ENCODE measurements at regions not wholly inside any gene's neighbourhood (a gene's known extent, or its start where the extent isn't known, plus 50 kb on each side); places are given as distances from the start of the nearest gene placed in this dataset.

GRCh38 chr3:120850381-120851295, 57.4 kb upstream of the STXBP5L start:
- H3K4me1 ChIP-seq, result no peaks in the 10 kb centered on the region
- H3K36me3 ChIP-seq, result no peaks in the 10 kb centered on the region
- ATAC-seq (ENCODE audit: low FRiP score in 2 of 2) (no peak), DNase-seq (no peak)
- H3K27me3 ChIP-seq, result no peaks in the 10 kb centered on the region
- H3K4me3 ChIP-seq, result no peak overlapping the region
- no peak overlapping the region for H3K27ac ChIP-seq
- TF ChIP-seq EP300 (IDR thresholded peaks at IDR 0.05) (no peak), POLR2AphosphoS5 (IDR thresholded peaks at IDR 0.05) (no peak)
- H3K9me3 ChIP-seq, result no peaks in the 10 kb centered on the region
- 75 to 77% methylated on average over 5 to 6 of the region's 6 CpGs for WGBS, 2 donors

DNA sequence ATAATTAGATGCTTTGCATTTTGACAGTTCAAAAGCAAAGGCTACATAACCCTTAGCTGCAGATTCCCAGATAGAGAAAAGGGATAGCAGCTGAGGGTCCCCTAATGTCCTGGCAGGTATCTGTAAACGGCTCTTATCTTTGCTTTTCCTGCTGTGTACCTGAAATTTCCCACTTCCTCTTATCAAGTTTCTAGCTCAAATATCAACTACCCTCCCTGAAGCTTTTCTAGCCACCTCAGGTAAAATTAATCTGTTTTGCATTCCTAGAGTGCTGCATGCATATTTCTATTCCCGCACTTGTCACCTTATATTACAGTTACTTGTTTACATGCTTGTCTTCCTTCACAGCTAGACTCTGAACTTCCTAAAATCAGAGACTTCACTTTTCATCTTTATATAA, 55.6 kb upstream of the STXBP5L start:
- WGBS, 2 donors, result 37 to 48% methylated on average over 2 of the region's 2 CpGs
- TF ChIP-seq POLR2AphosphoS5 (IDR thresholded peaks at IDR 0.05), result no peak
- no peak for TF ChIP-seq EP300 (IDR thresholded peaks at IDR 0.05)
- TF ChIP-seq, protein P1, sequence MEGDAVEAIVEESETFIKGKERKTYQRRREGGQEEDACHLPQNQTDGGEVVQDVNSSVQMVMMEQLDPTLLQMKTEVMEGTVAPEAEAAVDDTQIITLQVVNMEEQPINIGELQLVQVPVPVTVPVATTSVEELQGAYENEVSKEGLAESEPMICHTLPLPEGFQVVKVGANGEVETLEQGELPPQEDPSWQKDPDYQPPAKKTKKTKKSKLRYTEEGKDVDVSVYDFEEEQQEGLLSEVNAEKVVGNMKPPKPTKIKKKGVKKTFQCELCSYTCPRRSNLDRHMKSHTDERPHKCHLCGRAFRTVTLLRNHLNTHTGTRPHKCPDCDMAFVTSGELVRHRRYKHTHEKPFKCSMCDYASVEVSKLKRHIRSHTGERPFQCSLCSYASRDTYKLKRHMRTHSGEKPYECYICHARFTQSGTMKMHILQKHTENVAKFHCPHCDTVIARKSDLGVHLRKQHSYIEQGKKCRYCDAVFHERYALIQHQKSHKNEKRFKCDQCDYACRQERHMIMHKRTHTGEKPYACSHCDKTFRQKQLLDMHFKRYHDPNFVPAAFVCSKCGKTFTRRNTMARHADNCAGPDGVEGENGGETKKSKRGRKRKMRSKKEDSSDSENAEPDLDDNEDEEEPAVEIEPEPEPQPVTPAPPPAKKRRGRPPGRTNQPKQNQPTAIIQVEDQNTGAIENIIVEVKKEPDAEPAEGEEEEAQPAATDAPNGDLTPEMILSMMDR (IDR thresholded peaks at IDR 0.05), result no peak
- TF ChIP-seq POLR2A (IDR thresholded peaks at IDR 0.05), result no peak
- ATAC-seq (ENCODE audit: low FRiP score in 2 of 2) (no peak), DNase-seq (no peak)
- Histone ChIP-seq H3K27me3 (no peaks in the 10 kb centered on the region), H3K36me3 (no peaks in the 10 kb centered on the region), H3K4me1 (no peaks in the 10 kb centered on the region), H3K27ac (no peak overlapping the region), H3K9me3 (no peaks in the 10 kb centered on the region), H3K4me3 (no peak overlapping the region)

DNA sequence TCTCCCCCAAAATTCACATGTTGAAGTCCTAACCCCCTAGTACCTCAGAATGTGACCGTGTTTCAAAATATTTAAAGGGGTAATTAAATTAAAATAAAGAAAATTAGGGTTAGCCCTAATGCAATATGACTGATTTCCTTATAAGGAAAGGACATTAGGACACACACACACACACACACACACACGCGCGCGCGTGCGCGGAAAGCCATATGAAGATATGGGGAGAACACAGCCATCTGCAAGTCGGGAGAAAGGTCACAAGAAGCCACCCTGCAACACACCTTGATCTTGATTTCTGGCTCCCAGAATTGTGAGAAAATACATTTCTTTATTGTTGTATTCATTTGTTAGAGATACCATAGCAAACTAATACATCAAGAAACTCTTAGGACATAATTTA, 54.6 kb upstream of the STXBP5L start:
- WGBS, 2 donors, result 91 to 94% methylated on average over 9 of the region's 9 CpGs
- no peak overlapping the region for H3K4me3 ChIP-seq
- DNase-seq (peak in 1 of 2 donors; percentile 33), ATAC-seq (ENCODE audit: low FRiP score in 2 of 2) (no peak)
- H3K27me3 ChIP-seq, result no peaks in the 10 kb centered on the region
- no peak for TF ChIP-seq POLR2AphosphoS5 (IDR thresholded peaks at IDR 0.05)
- TF ChIP-seq POLR2A (IDR thresholded peaks at IDR 0.05), result no peak
- TF ChIP-seq, protein P1 (IDR thresholded peaks at IDR 0.05), result no peak
- no peak for TF ChIP-seq EP300 (IDR thresholded peaks at IDR 0.05)
- H3K36me3 ChIP-seq, result no peaks in the 10 kb centered on the region
- H3K9me3 ChIP-seq, result no peaks in the 10 kb centered on the region
- H3K4me1 ChIP-seq, result no peaks in the 10 kb centered on the region
- no peak overlapping the region for H3K27ac ChIP-seq

GRCh38 chr3:120854908-120855526, 53.0 kb upstream of the STXBP5L start:
- H3K27ac ChIP-seq, result no peak overlapping the region
- DNase-seq (no peak), ATAC-seq (ENCODE audit: low FRiP score in 2 of 2) (no peak)
- no peaks in the 10 kb centered on the region for H3K4me1 ChIP-seq
- 76 to 89% methylated on average over 3 of the region's 3 CpGs for WGBS, 2 donors
- no peak overlapping the region for H3K4me3 ChIP-seq
- no peaks in the 10 kb centered on the region for H3K36me3 ChIP-seq
- H3K9me3 ChIP-seq, result no peaks in the 10 kb centered on the region
- H3K27me3 ChIP-seq, result no peaks in the 10 kb centered on the region
- TF ChIP-seq, protein P1 (IDR thresholded peaks at IDR 0.05), result no peak
- TF ChIP-seq POLR2A (IDR thresholded peaks at IDR 0.05) (no peak), POLR2AphosphoS5 (IDR thresholded peaks at IDR 0.05) (no peak), EP300 (IDR thresholded peaks at IDR 0.05) (no peak)

- H3K27ac ChIP-seq, result no peak overlapping the region
- DNase-seq (peak in 1 of 2 donors; percentile 18), ATAC-seq (ENCODE audit: low FRiP score in 2 of 2) (peak in 1 of 2 donors; percentile 78)
- no peaks in the 10 kb centered on the region for H3K4me1 ChIP-seq
- no peaks in the 10 kb centered on the region for H3K27me3 ChIP-seq
- H3K9me3 ChIP-seq, result no peaks in the 10 kb centered on the region
- H3K36me3 ChIP-seq, result no peaks in the 10 kb centered on the region
- 53 to 62% methylated on average over 7 of the region's 7 CpGs for WGBS, 2 donors
- H3K4me3 ChIP-seq, result no peak overlapping the region
- TF ChIP-seq EP300 (IDR thresholded peaks at IDR 0.05) (no peak), POLR2A (IDR thresholded peaks at IDR 0.05) (no peak), POLR2AphosphoS5 (IDR thresholded peaks at IDR 0.05) (no peak)
- TF ChIP-seq, protein P1 (IDR thresholded peaks at IDR 0.05), result no peak
Measured at GRCh38 chr3:120855665-120856437, 52.2 kb upstream of the STXBP5L start.

Data from upper lobe of left lung (tissue), 6 donors.